PC-9 (cell line): ENCODE measurements at regions not wholly inside any gene's neighbourhood (a gene's known extent, or its start where the extent isn't known, plus 50 kb on each side); places are given as distances from the start of the nearest gene placed in this dataset.

Experiments used
- BruUV-seq: library from RNA; stranded (reverse); fragments of 400-500 nt; replicated peaks from 2 replicates; lab custom pipeline; 2021; lab: Mats Ljungman, UMichigan
- CTCF ChIA-PET: fragments of 300-600 bp; sonication (Branson Sonifier 250); formaldehyde crosslinking; loops from one replicate; lab custom pipeline; 2022; ENCODE audit warnings: antibody characterized with exemption; lab: Charles Lee
- POLR2A ChIA-PET: fragments of 300-600 bp; sonication (Branson Sonifier 250); formaldehyde crosslinking; loops from one replicate; lab custom pipeline; 2022; ENCODE audit warnings: antibody characterized with exemption; ENCODE audit not compliant: unreplicated experiment; lab: Charles Lee
- DNase-seq, 2 experiments: peaks; one replicate each; pipeline versions ENCODE4 v3.0.0 to v3.0.0-alpha.2; 2015 to 2022; ENCODE audit warnings: mixed read lengths in 1 of 2
- H2AFZ ChIP-seq: fragments of 200-600 bp; sonication (generic); 2 replicates; pipeline ENCODE4 v1.8.1; 2017; ENCODE audit warnings: antibody characterized with exemption
- H3F3A ChIP-seq: fragments of 200-600 bp; sonication (generic); 2 replicates; pipeline ENCODE4 v1.8.1; 2017; ENCODE audit warnings: antibody characterized with exemption, mild to moderate bottlenecking, low read depth; ENCODE audit not compliant: insufficient read depth
- H3K27ac ChIP-seq: fragments of 200-600 bp; sonication (generic); 2 replicates; pipeline ENCODE4 v1.6.1; 2016; ENCODE audit warnings: mixed run types
- H3K27me3 ChIP-seq: fragments of 200-600 bp; sonication (generic); 2 replicates; pipeline ENCODE4 v1.6.1; 2016; ENCODE audit warnings: low read depth, mixed run types; ENCODE audit not compliant: insufficient read depth
- H3K36me3 ChIP-seq: fragments of 200-600 bp; sonication (generic); 2 replicates; pipeline ENCODE4 v1.6.1; 2016; ENCODE audit warnings: low read depth, mixed run types
- H3K4me1 ChIP-seq: fragments of 200-600 bp; sonication (generic); replicated peaks from 2 replicates; pipeline ENCODE4 v1.6.1; 2016; ENCODE audit warnings: mixed run types; ENCODE audit not compliant: insufficient read depth
- H3K4me2 ChIP-seq: fragments of 200-600 bp; sonication (generic); 2 replicates; pipeline ENCODE4 v1.6.1; 2017; ENCODE audit warnings: mixed run types
- H3K4me3 ChIP-seq: fragments of 200-600 bp; sonication (generic); 2 replicates; pipeline ENCODE4 v1.6.1; 2016; ENCODE audit warnings: mixed run types
- H3K79me2 ChIP-seq: fragments of 200-600 bp; sonication (generic); 2 replicates; pipeline ENCODE4 v1.6.1; 2017; ENCODE audit warnings: low read depth, mixed run types
- H3K9me2 ChIP-seq: fragments of 200-600 bp; sonication (generic); 2 replicates; pipeline ENCODE4 v1.8.1; 2017; ENCODE audit warnings: mild to moderate bottlenecking; ENCODE audit not compliant: insufficient read depth
- H3K9me3 ChIP-seq: fragments of 200-600 bp; sonication (generic); 2 replicates; pipeline ENCODE4 v1.8.1; 2016; ENCODE audit warnings: low read depth; ENCODE audit not compliant: insufficient read depth
- H4K20me1 ChIP-seq: fragments of 200-600 bp; sonication (generic); 2 replicates; pipeline ENCODE4 v1.8.1; 2017; ENCODE audit not compliant: insufficient read depth
- CTCF ChIP-seq: fragments of 200-600 bp; sonication (generic); conservative IDR thresholded peaks from 2 replicates; pipeline ENCODE4 v1.6.1; 2017; ENCODE audit warnings: mixed run types, antibody characterized with exemption, mild to moderate bottlenecking, moderate library complexity
- EZH2 ChIP-seq: fragments of 200-600 bp; sonication (generic); IDR thresholded peaks from 2 replicates; pipeline ENCODE4 v1.8.0; 2017; ENCODE audit warnings: antibody characterized with exemption, low read depth
- intact Hi-C: fragments of 100-400 bp; cut with micrococcal nuclease; formaldehyde crosslinking; loops from one replicate; pipeline ENCODE4 v1.10.0; 2022; ENCODE audit not compliant: unreplicated experiment

- intact Hi-C loops, result no loop called here
These were observed 1145.7 kb downstream of the VRK1 start for GRCh38 chr14:97942921-97943320.

GRCh38 chr14:97943619-97944018, 1146.4 kb downstream of the VRK1 start:
- H3K27ac ChIP-seq, result no peak overlapping the region
- no TSS peak for BruUV-seq
- CTCF ChIA-PET, result no interaction called here

More at GRCh38 chr14:97942921-97943320, 1145.7 kb downstream of the VRK1 start:
- no peaks in the 10 kb centered on the region for H3K79me2 ChIP-seq
- H2AFZ ChIP-seq, result no peak overlapping the region
- ChIA-PET CTCF (no interaction called here), POLR2A (no interaction called here)
- no peaks in the 10 kb centered on the region for H3K9me2 ChIP-seq
- no peaks in the 10 kb centered on the region for H4K20me1 ChIP-seq
- H3K27ac ChIP-seq, result no peak overlapping the region
- no peaks in the 10 kb centered on the region for H3K27me3 ChIP-seq
- H3K9me3 ChIP-seq, result no peaks in the 10 kb centered on the region
- TF ChIP-seq CTCF (no peak), EZH2 (no peak)
- no peaks in the 10 kb centered on the region for H3K36me3 ChIP-seq
- no peak for DNase-seq
- H3F3A ChIP-seq, result no peaks in the 10 kb centered on the region
- no peaks in the 10 kb centered on the region for H3K4me1 ChIP-seq
- H3K4me2 ChIP-seq, result no peak overlapping the region
- H3K4me3 ChIP-seq, result no peak overlapping the region
- BruUV-seq, result no TSS peak

GRCh38 chr14:97944380-97944779, 1147.2 kb downstream of the VRK1 start:
- Histone ChIP-seq H2AFZ (no peak overlapping the region), H3K27ac (no peak overlapping the region), H3K9me2 (no peaks in the 10 kb centered on the region), H3F3A (no peaks in the 10 kb centered on the region), H3K79me2 (no peaks in the 10 kb centered on the region), H3K36me3 (no peaks in the 10 kb centered on the region), H3K4me2 (no peak overlapping the region), H4K20me1 (no peaks in the 10 kb centered on the region), H3K9me3 (no peaks in the 10 kb centered on the region), H3K4me1 (no peaks in the 10 kb centered on the region), H3K4me3 (no peak overlapping the region), H3K27me3 (no peaks in the 10 kb centered on the region)
- DNase-seq, result no peak
- no TSS peak for BruUV-seq
- intact Hi-C loops, result no loop called here
- CTCF ChIA-PET, result no interaction called here
- TF ChIP-seq EZH2 (no peak), CTCF (no peak)
- POLR2A ChIA-PET, result no interaction called here

More at GRCh38 chr14:97943619-97944018, 1146.4 kb downstream of the VRK1 start:
- Histone ChIP-seq H3K36me3 (no peaks in the 10 kb centered on the region), H4K20me1 (no peaks in the 10 kb centered on the region), H3F3A (no peaks in the 10 kb centered on the region), H3K4me2 (no peak overlapping the region), H3K27me3 (no peaks in the 10 kb centered on the region), H3K4me1 (no peaks in the 10 kb centered on the region), H2AFZ (no peak overlapping the region), H3K79me2 (no peaks in the 10 kb centered on the region), H3K9me3 (no peaks in the 10 kb centered on the region), H3K4me3 (no peak overlapping the region), H3K9me2 (no peaks in the 10 kb centered on the region)
- DNase-seq, result no peak
- POLR2A ChIA-PET, result no interaction called here
- intact Hi-C loops, result no loop called here
- TF ChIP-seq CTCF (no peak), EZH2 (no peak)
